ENCODE measurements at regions not wholly inside any gene's neighbourhood (a gene's known extent, or its start where the extent isn't known, plus 50 kb on each side); places are given as distances from the start of the nearest gene placed in this dataset.
"Not testable (repeated sequence)": the region's sequence is repeated elsewhere in the genome, so short reads cannot be mapped to it uniquely, and the experiment has no call there.

DNA sequence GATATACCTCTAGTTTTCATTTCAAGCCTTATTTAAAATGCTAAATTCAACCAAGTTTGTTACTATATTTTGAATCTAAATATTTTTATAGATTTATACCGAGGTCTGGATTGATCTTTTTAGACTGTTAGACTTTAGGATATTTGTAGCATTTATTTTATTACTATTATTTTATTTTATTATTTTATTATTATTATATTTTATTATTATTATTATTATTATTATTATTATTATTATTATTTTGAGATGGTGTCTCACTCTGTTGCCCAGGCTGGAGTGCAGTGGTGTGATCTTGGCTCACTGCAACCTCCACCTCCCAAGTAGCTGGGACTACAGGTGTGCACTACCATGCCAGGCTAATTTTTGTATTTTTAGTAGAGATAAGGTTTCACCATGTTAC lies 195.3 kb downstream of the ALX1 start:
- TF ChIP-seq ZNF416 (tag by site-specific recombination; IDR thresholded peaks at IDR 0.05); ZNF768 (tag by site-specific recombination; IDR thresholded peaks at IDR 0.05); EGR2 (tag by site-specific recombination; IDR thresholded peaks at IDR 0.05; ENCODE audit: low read depth); ZNF404 (tag by site-specific recombination; IDR thresholded peaks at IDR 0.05): not testable (repeated sequence)
- TF ChIP-seq, protein P1, sequence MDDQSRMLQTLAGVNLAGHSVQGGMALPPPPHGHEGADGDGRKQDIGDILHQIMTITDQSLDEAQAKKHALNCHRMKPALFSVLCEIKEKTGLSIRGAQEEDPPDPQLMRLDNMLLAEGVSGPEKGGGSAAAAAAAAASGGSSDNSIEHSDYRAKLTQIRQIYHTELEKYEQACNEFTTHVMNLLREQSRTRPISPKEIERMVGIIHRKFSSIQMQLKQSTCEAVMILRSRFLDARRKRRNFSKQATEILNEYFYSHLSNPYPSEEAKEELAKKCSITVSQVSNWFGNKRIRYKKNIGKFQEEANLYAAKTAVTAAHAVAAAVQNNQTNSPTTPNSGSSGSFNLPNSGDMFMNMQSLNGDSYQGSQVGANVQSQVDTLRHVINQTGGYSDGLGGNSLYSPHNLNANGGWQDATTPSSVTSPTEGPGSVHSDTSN (CRISPR knock-in tag; IDR thresholded peaks at IDR 0.05), result not testable (repeated sequence)
- TF ChIP-seq, protein P2, sequence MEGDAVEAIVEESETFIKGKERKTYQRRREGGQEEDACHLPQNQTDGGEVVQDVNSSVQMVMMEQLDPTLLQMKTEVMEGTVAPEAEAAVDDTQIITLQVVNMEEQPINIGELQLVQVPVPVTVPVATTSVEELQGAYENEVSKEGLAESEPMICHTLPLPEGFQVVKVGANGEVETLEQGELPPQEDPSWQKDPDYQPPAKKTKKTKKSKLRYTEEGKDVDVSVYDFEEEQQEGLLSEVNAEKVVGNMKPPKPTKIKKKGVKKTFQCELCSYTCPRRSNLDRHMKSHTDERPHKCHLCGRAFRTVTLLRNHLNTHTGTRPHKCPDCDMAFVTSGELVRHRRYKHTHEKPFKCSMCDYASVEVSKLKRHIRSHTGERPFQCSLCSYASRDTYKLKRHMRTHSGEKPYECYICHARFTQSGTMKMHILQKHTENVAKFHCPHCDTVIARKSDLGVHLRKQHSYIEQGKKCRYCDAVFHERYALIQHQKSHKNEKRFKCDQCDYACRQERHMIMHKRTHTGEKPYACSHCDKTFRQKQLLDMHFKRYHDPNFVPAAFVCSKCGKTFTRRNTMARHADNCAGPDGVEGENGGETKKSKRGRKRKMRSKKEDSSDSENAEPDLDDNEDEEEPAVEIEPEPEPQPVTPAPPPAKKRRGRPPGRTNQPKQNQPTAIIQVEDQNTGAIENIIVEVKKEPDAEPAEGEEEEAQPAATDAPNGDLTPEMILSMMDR (tag by site-specific recombination; IDR thresholded peaks at IDR 0.05), result not testable (repeated sequence)
- TF ChIP-seq, protein P3, sequence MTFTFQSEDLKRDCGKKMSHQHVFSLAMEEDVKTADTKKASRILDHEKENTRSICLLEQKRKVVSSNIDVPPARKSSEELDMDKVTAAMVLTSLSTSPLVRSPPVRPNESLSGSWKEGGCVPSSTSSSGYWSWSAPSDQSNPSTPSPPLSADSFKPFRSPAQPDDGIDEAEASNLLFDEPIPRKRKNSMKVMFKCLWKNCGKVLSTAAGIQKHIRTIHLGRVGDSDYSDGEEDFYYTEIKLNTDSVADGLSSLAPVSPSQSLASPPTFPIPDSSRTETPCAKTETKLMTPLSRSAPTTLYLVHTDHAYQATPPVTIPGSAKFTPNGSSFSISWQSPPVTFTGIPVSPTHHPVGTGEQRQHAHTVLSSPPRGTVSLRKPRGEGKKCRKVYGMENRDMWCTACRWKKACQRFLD (tag by site-specific recombination; IDR thresholded peaks at IDR 0.05), result not testable (repeated sequence)

All from HEK293 (cell line).